ENCODE measurements at regions not wholly inside any gene's neighbourhood (a gene's known extent, or its start where the extent isn't known, plus 50 kb on each side); places are given as distances from the start of the nearest gene placed in this dataset.
"Not testable (repeated sequence)": the region's sequence is repeated elsewhere in the genome, so short reads cannot be mapped to it uniquely, and the experiment has no call there.

- no peak overlapping the region for H3K4me2 ChIP-seq
- FAIRE-seq (no peak), ATAC-seq (no peak), DNase-seq (ENCODE audit: low read depth in 1 of 2, low spot score in 1 of 2) (no peak)
- no peaks in the 10 kb centered on the region for H3K4me1 ChIP-seq
- CTCF ChIA-PET, result no interaction called here
- H3K4me3 ChIP-seq, result no peak overlapping the region
- no peak for TF ChIP-seq NR3C1 (IDR thresholded peaks at IDR 0.05)
- no peak for TF ChIP-seq ESRRA (IDR thresholded peaks at IDR 0.05; ENCODE audit: borderline replicate concordance, low read length)
- no peak for TF ChIP-seq EHF (CRISPR knock-in tag; IDR thresholded peaks at IDR 0.05)
- TF ChIP-seq HEYL (CRISPR knock-in tag; IDR thresholded peaks at IDR 0.05), result no peak
- no peak for TF ChIP-seq CHD2 (IDR thresholded peaks at IDR 0.05; ENCODE audit: low read length, partially characterized antibody)
- TF ChIP-seq NFE2L2 (conservative IDR thresholded peaks at IDR 0.05; ENCODE audit: low read length), result no peak
- TF ChIP-seq, protein P1, sequence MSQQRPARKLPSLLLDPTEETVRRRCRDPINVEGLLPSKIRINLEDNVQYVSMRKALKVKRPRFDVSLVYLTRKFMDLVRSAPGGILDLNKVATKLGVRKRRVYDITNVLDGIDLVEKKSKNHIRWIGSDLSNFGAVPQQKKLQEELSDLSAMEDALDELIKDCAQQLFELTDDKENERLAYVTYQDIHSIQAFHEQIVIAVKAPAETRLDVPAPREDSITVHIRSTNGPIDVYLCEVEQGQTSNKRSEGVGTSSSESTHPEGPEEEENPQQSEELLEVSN (IDR thresholded peaks at IDR 0.05; ENCODE audit: borderline replicate concordance, low read depth), result no peak
- TF ChIP-seq FOSB (CRISPR knock-in tag; IDR thresholded peaks at IDR 0.05), result no peak
- TF ChIP-seq SREBF2 (IDR thresholded peaks at IDR 0.05), result no peak
- no peak for TF ChIP-seq SMC3 (IDR thresholded peaks at IDR 0.05)
- POLR2A ChIA-PET, result no interaction called here
- no peak overlapping the region for H3K27ac ChIP-seq
- no peaks in the 10 kb centered on the region for H3K9me3 ChIP-seq
Observed at GRCh38 chr7:19554581-19554980, 154.3 kb downstream of the POLR1F start.

DNA sequence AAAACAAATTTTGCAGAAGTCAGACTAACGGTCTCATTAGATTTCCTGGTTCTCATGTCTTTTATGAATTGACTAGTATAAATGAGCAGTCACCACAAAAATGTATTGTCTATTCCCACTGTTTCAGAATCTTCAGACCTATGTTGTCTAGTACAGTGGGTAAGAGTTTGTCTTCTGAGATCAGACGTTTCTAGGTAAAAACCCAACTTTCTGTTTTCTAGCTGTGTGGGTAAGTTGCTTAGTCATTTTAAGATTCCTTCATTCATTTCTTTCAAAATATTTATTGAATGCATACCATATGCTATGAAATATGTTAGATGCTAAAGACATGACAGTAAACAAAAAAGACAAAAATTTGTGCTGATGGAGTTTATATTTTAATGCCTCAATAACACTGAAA is 156.3 kb downstream of the POLR1F start:
- DNase-seq (ENCODE audit: low read depth in 1 of 2, low spot score in 1 of 2), result no peak
- FAIRE-seq, result no peak
- Histone ChIP-seq H3K4me1 (no peaks in the 10 kb centered on the region), H3K27ac (no peak overlapping the region), H3K4me2 (no peak overlapping the region), H3K4me3 (no peak overlapping the region), H3K9me3 (no peaks in the 10 kb centered on the region)
- TF ChIP-seq HOXA7 (CRISPR knock-in tag; IDR thresholded peaks at IDR 0.05) (no peak), ZFP36 (IDR thresholded peaks at IDR 0.05; ENCODE audit: borderline replicate concordance, partially characterized antibody) (no peak), NR3C1 (IDR thresholded peaks at IDR 0.05) (no peak), USF2 (IDR thresholded peaks at IDR 0.05) (no peak), JUNB (IDR thresholded peaks at IDR 0.05) (no peak), ZSCAN20 (CRISPR knock-in tag; IDR thresholded peaks at IDR 0.05) (no peak), MAFK (IDR thresholded peaks at IDR 0.05; ENCODE audit: partially characterized antibody) (no peak), EHF (CRISPR knock-in tag; IDR thresholded peaks at IDR 0.05) (no peak), CHD2 (IDR thresholded peaks at IDR 0.05; ENCODE audit: low read length, partially characterized antibody) (no peak), BHLHE40 (IDR thresholded peaks at IDR 0.05; ENCODE audit: low read depth, low read length) (no peak), RCOR1 (IDR thresholded peaks at IDR 0.05; ENCODE audit: low read depth, low read length) (no peak), HOXB5 (CRISPR knock-in tag; IDR thresholded peaks at IDR 0.05) (no peak), HEYL (CRISPR knock-in tag; IDR thresholded peaks at IDR 0.05) (no peak), MAZ (IDR thresholded peaks at IDR 0.05; ENCODE audit: borderline replicate concordance, low read depth, low read length) (no peak), ESRRA (IDR thresholded peaks at IDR 0.05; ENCODE audit: borderline replicate concordance, low read length) (no peak), RARB (CRISPR knock-in tag; IDR thresholded peaks at IDR 0.05) (no peak), SREBF2 (IDR thresholded peaks at IDR 0.05) (no peak), GATA3 (IDR thresholded peaks at IDR 0.05; ENCODE audit: borderline replicate concordance) (no peak)
- ChIA-PET POLR2A (no interaction called here), CTCF (no interaction called here)
- ATAC-seq, result no peak
- 34% methylated on average over 2 of the region's 2 CpGs for WGBS (ENCODE audit: missing lambda C conversion rate)

GRCh38 chr7:19549246-19549645 is 159.6 kb downstream of the POLR1F start:
- H3K9me3 ChIP-seq; FAIRE-seq; DNase-seq (ENCODE audit: low read depth in 1 of 2, low spot score in 1 of 2); H3K27ac ChIP-seq; H3K4me2 ChIP-seq; H3K4me3 ChIP-seq; H3K4me1 ChIP-seq; CTCF ChIA-PET; ATAC-seq; POLR2A ChIA-PET: not testable (repeated sequence)
- WGBS (ENCODE audit: missing lambda C conversion rate), result 3% methylated on average over 5 of the region's 5 CpGs

- H3K4me1 ChIP-seq, result no peaks in the 10 kb centered on the region
- WGBS (ENCODE audit: missing lambda C conversion rate), result 26% methylated on average over 4 of the region's 4 CpGs
- ChIA-PET POLR2A (no interaction called here), CTCF (no interaction called here)
- no peak overlapping the region for H3K27ac ChIP-seq
- H3K9me3 ChIP-seq, result no peaks in the 10 kb centered on the region
- H3K4me3 ChIP-seq, result no peak overlapping the region
- H3K4me2 ChIP-seq, result no peak overlapping the region
- TF ChIP-seq NPAS2 (CRISPR knock-in tag; IDR thresholded peaks at IDR 0.05; ENCODE audit: borderline replicate concordance) (no peak), CEBPB (IDR thresholded peaks at IDR 0.05) (no peak), NFE2L2 (conservative IDR thresholded peaks at IDR 0.05; ENCODE audit: low read length) (no peak), CHD4 (IDR thresholded peaks at IDR 0.05; ENCODE audit: borderline replicate concordance) (no peak), RFX5 (IDR thresholded peaks at IDR 0.05) (no peak), NR3C1 (IDR thresholded peaks at IDR 0.05) (no peak), CHD2 (IDR thresholded peaks at IDR 0.05; ENCODE audit: low read length, partially characterized antibody) (no peak), KDM5A (IDR thresholded peaks at IDR 0.05) (no peak), SMC3 (IDR thresholded peaks at IDR 0.05) (no peak), RCOR1 (IDR thresholded peaks at IDR 0.05; ENCODE audit: low read depth, low read length) (no peak)
- TF ChIP-seq, protein P2, sequence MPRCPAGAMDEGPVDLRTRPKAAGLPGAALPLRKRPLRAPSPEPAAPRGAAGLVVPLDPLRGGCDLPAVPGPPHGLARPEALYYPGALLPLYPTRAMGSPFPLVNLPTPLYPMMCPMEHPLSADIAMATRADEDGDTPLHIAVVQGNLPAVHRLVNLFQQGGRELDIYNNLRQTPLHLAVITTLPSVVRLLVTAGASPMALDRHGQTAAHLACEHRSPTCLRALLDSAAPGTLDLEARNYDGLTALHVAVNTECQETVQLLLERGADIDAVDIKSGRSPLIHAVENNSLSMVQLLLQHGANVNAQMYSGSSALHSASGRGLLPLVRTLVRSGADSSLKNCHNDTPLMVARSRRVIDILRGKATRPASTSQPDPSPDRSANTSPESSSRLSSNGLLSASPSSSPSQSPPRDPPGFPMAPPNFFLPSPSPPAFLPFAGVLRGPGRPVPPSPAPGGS (IDR thresholded peaks at IDR 0.05), result no peak
- TF ChIP-seq, protein P3, sequence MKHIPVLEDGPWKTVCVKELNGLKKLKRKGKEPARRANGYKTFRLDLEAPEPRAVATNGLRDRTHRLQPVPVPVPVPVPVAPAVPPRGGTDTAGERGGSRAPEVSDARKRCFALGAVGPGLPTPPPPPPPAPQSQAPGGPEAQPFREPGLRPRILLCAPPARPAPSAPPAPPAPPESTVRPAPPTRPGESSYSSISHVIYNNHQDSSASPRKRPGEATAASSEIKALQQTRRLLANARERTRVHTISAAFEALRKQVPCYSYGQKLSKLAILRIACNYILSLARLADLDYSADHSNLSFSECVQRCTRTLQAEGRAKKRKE (CRISPR knock-in tag; IDR thresholded peaks at IDR 0.05; ENCODE audit: low read depth), result no peak
- FAIRE-seq, result no peak
- no peak for DNase-seq (ENCODE audit: low read depth in 1 of 2, low spot score in 1 of 2)
- no peak for ATAC-seq
Observed at GRCh38 chr7:19537942-19538401, 170.9 kb downstream of the POLR1F start.

Data from A549 (cell line).